GM12878 (cell line): ENCODE measurements at regions not wholly inside any gene's neighbourhood (a gene's known extent, or its start where the extent isn't known, plus 50 kb on each side); places are given as distances from the start of the nearest gene placed in this dataset.

Experiments
- ATAC-seq: fragments of 200-7000 bp; cut with Tn5 transposase; 3 replicates; pipeline ENCODE4 v1.9.1; 2020; ENCODE audit warnings: mild to moderate bottlenecking, moderate library complexity
- BruUV-seq: library from RNA; stranded (reverse); fragments of 400-500 nt; replicated peaks from 2 replicates; lab custom pipeline; 2021; lab: Mats Ljungman, UMichigan
- CTCF ChIA-PET: fragments of 300-600 bp; sonication (Branson Sonifier 250); formaldehyde crosslinking; extraction: SDS; loops from one replicate; lab custom pipeline; 2021; ENCODE audit warnings: inconsistent platforms; lab: Yijun Ruan, JAX
- POLR2A ChIA-PET: fragments of 350-600 bp; formaldehyde crosslinking; extraction: SDS; loops from one replicate; lab custom pipeline; 2021; ENCODE audit warnings: inconsistent platforms; lab: Charles Lee
- RAD21 ChIA-PET: fragments of 300-600 bp; sonication (Branson Sonifier 250); formaldehyde crosslinking; loops from one replicate; lab custom pipeline; 2023; ENCODE audit warnings: antibody characterized with exemption; ENCODE audit not compliant: unreplicated experiment; lab: Charles Lee
- SMC1A ChIA-PET: fragments of 300-600 bp; sonication (Branson Sonifier 250); formaldehyde crosslinking; loops from one replicate; lab custom pipeline; 2023; ENCODE audit not compliant: unreplicated experiment, uncharacterized antibody; lab: Charles Lee
- DNase-seq: peaks from one replicate; pipeline ENCODE4 v3.0.0-alpha.2; 2011; ENCODE audit warnings: low read depth, low spot score
- FAIRE-seq: peaks from 3 replicates; lab custom pipeline; 2011; peaks lifted over from hg19 to GRCh38; lab: Jason Lieb, UNC
- H2AFZ ChIP-seq: 2 replicates; pipeline ENCODE4 v1.6.0; 2011; ENCODE audit warnings: low read depth, low read length, control low read depth; ENCODE audit not compliant: control insufficient read depth
- H3K27ac ChIP-seq: 2 replicates; pipeline ENCODE4 v1.5.1; 2011; ENCODE audit warnings: control low read depth; ENCODE audit not compliant: control insufficient read depth, insufficient read depth
- H3K27me3 ChIP-seq, 2 experiments: replicated peaks in 1 of 2; 2 replicates each; pipeline versions ENCODE4 v1.6.0 to v1.6.1; 2011; ENCODE audit warnings: low read length in 1 of 2; ENCODE audit not compliant: control insufficient read depth in 2 of 2, insufficient read depth in 2 of 2
- H3K36me3 ChIP-seq, 2 experiments: 2 replicates each; pipeline ENCODE4 v1.5.1; 2011; ENCODE audit warnings: low read length in 1 of 2; ENCODE audit not compliant: control insufficient read depth in 2 of 2, insufficient read depth in 2 of 2
- H3K4me1 ChIP-seq: 2 replicates; pipeline ENCODE4 v1.6.1; 2011; ENCODE audit warnings: mild to moderate bottlenecking, low read length, moderate library complexity, mixed read lengths; ENCODE audit not compliant: control insufficient read depth, insufficient read depth
- H3K4me2 ChIP-seq: 2 replicates; pipeline ENCODE4 v1.6.0; 2011; ENCODE audit warnings: control low read depth; ENCODE audit not compliant: control insufficient read depth, insufficient read depth
- H3K4me3 ChIP-seq: fragments of 200-600 bp; sonication (generic); 2 replicates; pipeline ENCODE4 v1.5.1; 2016
- H3K79me2 ChIP-seq: 2 replicates; pipeline ENCODE4 v1.6.0; 2011; ENCODE audit warnings: low read length; ENCODE audit not compliant: control insufficient read depth, insufficient read depth
- H3K9ac ChIP-seq: 2 replicates; pipeline ENCODE4 v1.8.0; 2011; ENCODE audit warnings: low read length, control low read depth, mixed read lengths; ENCODE audit not compliant: control insufficient read depth, insufficient read depth
- H3K9me3 ChIP-seq: replicated peaks from 3 replicates; pipeline ENCODE4 v1.5.1; 2011; ENCODE audit warnings: mild to moderate bottlenecking, low read length; ENCODE audit not compliant: control insufficient read depth, insufficient read depth
- H4K20me1 ChIP-seq: 2 replicates; pipeline ENCODE4 v1.6.0; 2011; ENCODE audit not compliant: control insufficient read depth, insufficient read depth
- BRCA1 ChIP-seq: IDR thresholded peaks from 2 replicates; pipeline ENCODE4 v1.6.1; 2011; ENCODE audit warnings: low read depth, low read length, improper control_type of control experiment
- CBX3 ChIP-seq: fragments of 200-600 bp; sonication (generic); IDR thresholded peaks from 2 replicates; pipeline ENCODE4 v1.6.1; 2016; ENCODE audit warnings: low read depth, borderline replicate concordance
- CBX5 ChIP-seq: sonication (generic); IDR thresholded peaks from 2 replicates; pipeline ENCODE4 v1.6.1; 2016; ENCODE audit warnings: low read depth, moderate library complexity, mild to moderate bottlenecking, inconsistent platforms
- CHD4 ChIP-seq: fragments of 200-600 bp; sonication (generic); IDR thresholded peaks from 2 replicates; pipeline ENCODE4 v1.6.1; 2016; ENCODE audit warnings: mild to moderate bottlenecking
- IKZF2 ChIP-seq, 2 experiments: fragments of 450-650 bp; IDR thresholded peaks; 2 replicates each; pipeline ENCODE4 v1.6.1; 2017; ENCODE audit warnings: mild to moderate bottlenecking in 2 of 2, moderate library complexity in 2 of 2
- MEF2B ChIP-seq: fragments of 450-650 bp; IDR thresholded peaks from 2 replicates; pipeline ENCODE4 v1.6.1; 2018; ENCODE audit warnings: mild to moderate bottlenecking, moderate library complexity; ENCODE audit not compliant: partially characterized antibody, poor library complexity, severe bottlenecking
- POLR2A ChIP-seq: IDR thresholded peaks from 2 replicates; pipeline ENCODE4 v1.6.1; 2011; ENCODE audit warnings: low read depth, mild to moderate bottlenecking, low read length
- RFX5 ChIP-seq: IDR thresholded peaks from 2 replicates; pipeline ENCODE4 v1.6.1; 2011; ENCODE audit warnings: low read depth, low read length, improper control_type of control experiment
- SREBF1 ChIP-seq: IDR thresholded peaks from 2 replicates; pipeline ENCODE4 v1.6.1; 2012; ENCODE audit warnings: mild to moderate bottlenecking, low read length
- WGBS: methylation state at CpG from one replicate; pipeline ENCODE4 v1.1.6; 2016; ENCODE audit warnings: low lambda C conversion rate; ENCODE audit not compliant: insufficient replicate concordance, insufficient coverage; ENCODE audit errors: missing lambda C conversion rate; 5-methylcytosine and 5-hydroxymethylcytosine counted together
- in situ Hi-C: fragments of 300-500 bp; cut with MboI; formaldehyde crosslinking; loops from 9 replicates; pipeline ENCODE4 v1.14.3; 2018; ENCODE audit warnings: mixed read lengths
- intact Hi-C: fragments of 100-400 bp; cut with micrococcal nuclease; formaldehyde crosslinking; loops from one replicate; pipeline ENCODE4 v1.14.2; 2022; ENCODE audit not compliant: unreplicated experiment
- TF ChIP-seq, protein P1 (sequence below): fragments of 450-650 bp; IDR thresholded peaks from 2 replicates; pipeline ENCODE4 v1.6.1; 2016; ENCODE audit warnings: mild to moderate bottlenecking
- TF ChIP-seq, protein P2 (sequence below): IDR thresholded peaks from 2 replicates; pipeline ENCODE4 v1.6.1; 2012; ENCODE audit warnings: mild to moderate bottlenecking, low read depth, low read length
- TF ChIP-seq, protein P3 (sequence below): IDR thresholded peaks from 2 replicates; pipeline ENCODE4 v1.6.1; 2011; ENCODE audit warnings: borderline replicate concordance, low read depth, mild to moderate bottlenecking, moderate library complexity, mixed read lengths, low read length; ENCODE audit not compliant: insufficient read depth; ENCODE audit errors: extremely low read length
- TF ChIP-seq, protein P4 (sequence below): fragments of 450-650 bp; IDR thresholded peaks from 2 replicates; pipeline ENCODE4 v1.6.1; 2017; ENCODE audit warnings: mild to moderate bottlenecking, moderate library complexity
- TF ChIP-seq, protein P5 (sequence below): fragments of 150-350 bp; IDR thresholded peaks from 2 replicates; pipeline ENCODE4 v1.6.1; 2014; ENCODE audit warnings: mild to moderate bottlenecking, low read depth, low read length

DNA sequence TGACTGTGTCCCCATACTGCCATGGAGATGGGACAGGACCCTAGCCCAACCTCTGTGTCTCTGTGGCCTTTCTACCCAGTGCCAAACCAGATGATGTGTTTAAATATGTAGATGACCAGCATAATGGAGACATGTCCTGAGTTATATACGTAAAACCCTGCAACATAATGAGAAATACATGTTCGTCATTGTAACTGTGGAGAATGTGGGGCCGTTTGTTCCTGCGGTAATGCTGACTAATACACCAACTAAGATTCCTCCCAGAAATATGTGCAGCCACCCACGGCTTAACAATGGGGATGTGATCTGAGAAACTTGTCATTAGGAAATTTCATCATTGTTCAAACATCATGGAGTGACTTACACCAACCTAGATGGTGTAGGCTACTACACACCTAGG lies 71.7 kb upstream of the SIM2 start:
- SMC1A ChIA-PET: interaction anchor here (1.0 kb wide), 1 partner anchor 11 kb away, joined by 3 read pairs; no protein-coding TSS in a partner anchor
- H2AFZ ChIP-seq: no peak overlapping the region
- in situ Hi-C loops: no loop called here
- no peak overlapping the region for H3K27ac ChIP-seq
- no peak for ATAC-seq
- WGBS: 48% methylated on average over 5 of the region's 5 CpGs
- no peaks in the 10 kb centered on the region for H3K4me1 ChIP-seq
- H4K20me1 ChIP-seq: no peaks in the 10 kb centered on the region
- RAD21 ChIA-PET: no interaction called here
- H3K36me3 ChIP-seq: no peaks in the 10 kb centered on the region
- POLR2A ChIA-PET: no interaction called here
- no TSS peak for BruUV-seq
- no peaks in the 10 kb centered on the region for H3K27me3 ChIP-seq
- CTCF ChIA-PET: no interaction called here
- H3K9me3 ChIP-seq: no peaks in the 10 kb centered on the region; the same call in 2 of the 3 replicates
- intact Hi-C loops: no loop called here
- DNase-seq: no peak
- H3K4me3 ChIP-seq: no peak overlapping the region
- H3K4me2 ChIP-seq: no peak overlapping the region
- H3K9ac ChIP-seq: no peak overlapping the region
- no peak for FAIRE-seq
- H3K79me2 ChIP-seq: no peaks in the 10 kb centered on the region
- TF ChIP-seq, protein P1, sequence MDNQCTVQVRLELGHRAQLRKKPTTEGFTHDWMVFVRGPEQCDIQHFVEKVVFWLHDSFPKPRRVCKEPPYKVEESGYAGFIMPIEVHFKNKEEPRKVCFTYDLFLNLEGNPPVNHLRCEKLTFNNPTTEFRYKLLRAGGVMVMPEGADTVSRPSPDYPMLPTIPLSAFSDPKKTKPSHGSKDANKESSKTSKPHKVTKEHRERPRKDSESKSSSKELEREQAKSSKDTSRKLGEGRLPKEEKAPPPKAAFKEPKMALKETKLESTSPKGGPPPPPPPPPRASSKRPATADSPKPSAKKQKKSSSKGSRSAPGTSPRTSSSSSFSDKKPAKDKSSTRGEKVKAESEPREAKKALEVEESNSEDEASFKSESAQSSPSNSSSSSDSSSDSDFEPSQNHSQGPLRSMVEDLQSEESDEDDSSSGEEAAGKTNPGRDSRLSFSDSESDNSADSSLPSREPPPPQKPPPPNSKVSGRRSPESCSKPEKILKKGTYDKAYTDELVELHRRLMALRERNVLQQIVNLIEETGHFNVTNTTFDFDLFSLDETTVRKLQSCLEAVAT: no peak
- TF ChIP-seq RFX5 (no peak), CBX5 (no peak), SREBF1 (no peak), BRCA1 (no peak), POLR2A (no peak), IKZF2 (IDR thresholded peaks at IDR 0.05) (no peak), CHD4 (no peak), CBX3 (no peak), MEF2B (no peak)
- TF ChIP-seq, protein P2, sequence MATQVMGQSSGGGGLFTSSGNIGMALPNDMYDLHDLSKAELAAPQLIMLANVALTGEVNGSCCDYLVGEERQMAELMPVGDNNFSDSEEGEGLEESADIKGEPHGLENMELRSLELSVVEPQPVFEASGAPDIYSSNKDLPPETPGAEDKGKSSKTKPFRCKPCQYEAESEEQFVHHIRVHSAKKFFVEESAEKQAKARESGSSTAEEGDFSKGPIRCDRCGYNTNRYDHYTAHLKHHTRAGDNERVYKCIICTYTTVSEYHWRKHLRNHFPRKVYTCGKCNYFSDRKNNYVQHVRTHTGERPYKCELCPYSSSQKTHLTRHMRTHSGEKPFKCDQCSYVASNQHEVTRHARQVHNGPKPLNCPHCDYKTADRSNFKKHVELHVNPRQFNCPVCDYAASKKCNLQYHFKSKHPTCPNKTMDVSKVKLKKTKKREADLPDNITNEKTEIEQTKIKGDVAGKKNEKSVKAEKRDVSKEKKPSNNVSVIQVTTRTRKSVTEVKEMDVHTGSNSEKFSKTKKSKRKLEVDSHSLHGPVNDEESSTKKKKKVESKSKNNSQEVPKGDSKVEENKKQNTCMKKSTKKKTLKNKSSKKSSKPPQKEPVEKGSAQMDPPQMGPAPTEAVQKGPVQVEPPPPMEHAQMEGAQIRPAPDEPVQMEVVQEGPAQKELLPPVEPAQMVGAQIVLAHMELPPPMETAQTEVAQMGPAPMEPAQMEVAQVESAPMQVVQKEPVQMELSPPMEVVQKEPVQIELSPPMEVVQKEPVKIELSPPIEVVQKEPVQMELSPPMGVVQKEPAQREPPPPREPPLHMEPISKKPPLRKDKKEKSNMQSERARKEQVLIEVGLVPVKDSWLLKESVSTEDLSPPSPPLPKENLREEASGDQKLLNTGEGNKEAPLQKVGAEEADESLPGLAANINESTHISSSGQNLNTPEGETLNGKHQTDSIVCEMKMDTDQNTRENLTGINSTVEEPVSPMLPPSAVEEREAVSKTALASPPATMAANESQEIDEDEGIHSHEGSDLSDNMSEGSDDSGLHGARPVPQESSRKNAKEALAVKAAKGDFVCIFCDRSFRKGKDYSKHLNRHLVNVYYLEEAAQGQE: no peak
- TF ChIP-seq, protein P3, sequence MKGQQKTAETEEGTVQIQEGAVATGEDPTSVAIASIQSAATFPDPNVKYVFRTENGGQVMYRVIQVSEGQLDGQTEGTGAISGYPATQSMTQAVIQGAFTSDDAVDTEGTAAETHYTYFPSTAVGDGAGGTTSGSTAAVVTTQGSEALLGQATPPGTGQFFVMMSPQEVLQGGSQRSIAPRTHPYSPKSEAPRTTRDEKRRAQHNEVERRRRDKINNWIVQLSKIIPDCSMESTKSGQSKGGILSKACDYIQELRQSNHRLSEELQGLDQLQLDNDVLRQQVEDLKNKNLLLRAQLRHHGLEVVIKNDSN: no peak
- TF ChIP-seq, protein P4, sequence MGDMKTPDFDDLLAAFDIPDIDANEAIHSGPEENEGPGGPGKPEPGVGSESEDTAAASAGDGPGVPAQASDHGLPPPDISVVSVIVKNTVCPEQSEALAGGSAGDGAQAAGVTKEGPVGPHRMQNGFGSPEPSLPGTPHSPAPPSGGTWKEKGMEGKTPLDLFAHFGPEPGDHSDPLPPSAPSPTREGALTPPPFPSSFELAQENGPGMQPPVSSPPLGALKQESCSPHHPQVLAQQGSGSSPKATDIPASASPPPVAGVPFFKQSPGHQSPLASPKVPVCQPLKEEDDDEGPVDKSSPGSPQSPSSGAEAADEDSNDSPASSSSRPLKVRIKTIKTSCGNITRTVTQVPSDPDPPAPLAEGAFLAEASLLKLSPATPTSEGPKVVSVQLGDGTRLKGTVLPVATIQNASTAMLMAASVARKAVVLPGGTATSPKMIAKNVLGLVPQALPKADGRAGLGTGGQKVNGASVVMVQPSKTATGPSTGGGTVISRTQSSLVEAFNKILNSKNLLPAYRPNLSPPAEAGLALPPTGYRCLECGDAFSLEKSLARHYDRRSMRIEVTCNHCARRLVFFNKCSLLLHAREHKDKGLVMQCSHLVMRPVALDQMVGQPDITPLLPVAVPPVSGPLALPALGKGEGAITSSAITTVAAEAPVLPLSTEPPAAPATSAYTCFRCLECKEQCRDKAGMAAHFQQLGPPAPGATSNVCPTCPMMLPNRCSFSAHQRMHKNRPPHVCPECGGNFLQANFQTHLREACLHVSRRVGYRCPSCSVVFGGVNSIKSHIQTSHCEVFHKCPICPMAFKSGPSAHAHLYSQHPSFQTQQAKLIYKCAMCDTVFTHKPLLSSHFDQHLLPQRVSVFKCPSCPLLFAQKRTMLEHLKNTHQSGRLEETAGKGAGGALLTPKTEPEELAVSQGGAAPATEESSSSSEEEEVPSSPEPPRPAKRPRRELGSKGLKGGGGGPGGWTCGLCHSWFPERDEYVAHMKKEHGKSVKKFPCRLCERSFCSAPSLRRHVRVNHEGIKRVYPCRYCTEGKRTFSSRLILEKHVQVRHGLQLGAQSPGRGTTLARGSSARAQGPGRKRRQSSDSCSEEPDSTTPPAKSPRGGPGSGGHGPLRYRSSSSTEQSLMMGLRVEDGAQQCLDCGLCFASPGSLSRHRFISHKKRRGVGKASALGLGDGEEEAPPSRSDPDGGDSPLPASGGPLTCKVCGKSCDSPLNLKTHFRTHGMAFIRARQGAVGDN: no peak
- TF ChIP-seq, protein P5, sequence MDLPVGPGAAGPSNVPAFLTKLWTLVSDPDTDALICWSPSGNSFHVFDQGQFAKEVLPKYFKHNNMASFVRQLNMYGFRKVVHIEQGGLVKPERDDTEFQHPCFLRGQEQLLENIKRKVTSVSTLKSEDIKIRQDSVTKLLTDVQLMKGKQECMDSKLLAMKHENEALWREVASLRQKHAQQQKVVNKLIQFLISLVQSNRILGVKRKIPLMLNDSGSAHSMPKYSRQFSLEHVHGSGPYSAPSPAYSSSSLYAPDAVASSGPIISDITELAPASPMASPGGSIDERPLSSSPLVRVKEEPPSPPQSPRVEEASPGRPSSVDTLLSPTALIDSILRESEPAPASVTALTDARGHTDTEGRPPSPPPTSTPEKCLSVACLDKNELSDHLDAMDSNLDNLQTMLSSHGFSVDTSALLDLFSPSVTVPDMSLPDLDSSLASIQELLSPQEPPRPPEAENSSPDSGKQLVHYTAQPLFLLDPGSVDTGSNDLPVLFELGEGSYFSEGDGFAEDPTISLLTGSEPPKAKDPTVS: no peak
